Neural crest cell (in vitro differentiated cells): ENCODE measurements at regions not wholly inside any gene's neighbourhood (a gene's known extent, or its start where the extent isn't known, plus 50 kb on each side); places are given as distances from the start of the nearest gene placed in this dataset.

Source experiments
- DNase-seq: peaks from one replicate; pipeline ENCODE4 v3.0.0; 2021; ENCODE audit warnings: low read depth, mixed read lengths, low spot score
- H3K27ac Mint-ChIP-seq: one replicate; pipeline ENCODE4 v1.8.0; 2021; ENCODE audit warnings: mild to moderate bottlenecking, mixed read lengths; ENCODE audit not compliant: unreplicated experiment
- H3K27me3 Mint-ChIP-seq: 2 replicates; pipeline ENCODE4 v1.8.0; 2021; ENCODE audit warnings: low read depth, mild to moderate bottlenecking, mixed read lengths
- H3K36me3 Mint-ChIP-seq: 2 replicates; pipeline ENCODE4 v1.8.0; 2021; ENCODE audit warnings: low read depth, mild to moderate bottlenecking, mixed read lengths
- H3K4me1 Mint-ChIP-seq: 2 replicates; pipeline ENCODE4 v1.8.0; 2021; ENCODE audit warnings: mixed read lengths
- H3K4me3 Mint-ChIP-seq: one replicate; pipeline ENCODE4 v1.8.0; 2021; ENCODE audit warnings: mild to moderate bottlenecking, mixed read lengths
- H3K9me3 Mint-ChIP-seq: 2 replicates; pipeline ENCODE4 v1.8.0; 2021; ENCODE audit warnings: mixed read lengths
- TF ChIP-seq, protein P1 (sequence below): fragments of 200-600 bp; sonication (generic); conservative IDR thresholded peaks from 2 replicates; pipeline ENCODE4 v1.5.0; 2021; ENCODE audit warnings: antibody characterized with exemption, mild to moderate bottlenecking

DNA sequence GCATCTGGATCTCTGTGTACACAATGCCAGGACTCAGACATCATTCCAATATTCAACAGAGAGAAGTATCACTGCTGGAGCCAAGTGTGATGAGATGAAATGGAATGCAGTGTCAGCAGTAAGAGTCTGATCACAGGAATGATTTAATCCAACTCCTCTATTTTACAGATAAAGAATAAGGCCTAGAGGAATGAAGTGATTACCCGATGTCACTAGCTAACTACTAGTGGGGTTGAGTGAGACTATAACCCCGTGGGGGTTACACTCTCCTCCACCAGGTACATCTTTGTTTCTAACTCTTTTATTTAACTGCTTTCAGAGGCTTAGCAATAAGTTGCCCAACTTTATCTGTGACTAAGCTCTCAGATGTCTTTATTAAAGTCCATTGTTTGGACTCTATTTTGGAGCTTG, 94.2 kb upstream of the FAT3 start:
- TF ChIP-seq, protein P1, sequence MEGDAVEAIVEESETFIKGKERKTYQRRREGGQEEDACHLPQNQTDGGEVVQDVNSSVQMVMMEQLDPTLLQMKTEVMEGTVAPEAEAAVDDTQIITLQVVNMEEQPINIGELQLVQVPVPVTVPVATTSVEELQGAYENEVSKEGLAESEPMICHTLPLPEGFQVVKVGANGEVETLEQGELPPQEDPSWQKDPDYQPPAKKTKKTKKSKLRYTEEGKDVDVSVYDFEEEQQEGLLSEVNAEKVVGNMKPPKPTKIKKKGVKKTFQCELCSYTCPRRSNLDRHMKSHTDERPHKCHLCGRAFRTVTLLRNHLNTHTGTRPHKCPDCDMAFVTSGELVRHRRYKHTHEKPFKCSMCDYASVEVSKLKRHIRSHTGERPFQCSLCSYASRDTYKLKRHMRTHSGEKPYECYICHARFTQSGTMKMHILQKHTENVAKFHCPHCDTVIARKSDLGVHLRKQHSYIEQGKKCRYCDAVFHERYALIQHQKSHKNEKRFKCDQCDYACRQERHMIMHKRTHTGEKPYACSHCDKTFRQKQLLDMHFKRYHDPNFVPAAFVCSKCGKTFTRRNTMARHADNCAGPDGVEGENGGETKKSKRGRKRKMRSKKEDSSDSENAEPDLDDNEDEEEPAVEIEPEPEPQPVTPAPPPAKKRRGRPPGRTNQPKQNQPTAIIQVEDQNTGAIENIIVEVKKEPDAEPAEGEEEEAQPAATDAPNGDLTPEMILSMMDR: no peak
- DNase-seq: no peak
- H3K9me3 Mint-ChIP-seq: no peaks in the 10 kb centered on the region
- no peaks in the 10 kb centered on the region for H3K4me1 Mint-ChIP-seq
- H3K4me3 Mint-ChIP-seq: no peak overlapping the region
- H3K27ac Mint-ChIP-seq: no peak overlapping the region
- H3K36me3 Mint-ChIP-seq: no peaks in the 10 kb centered on the region
- H3K27me3 Mint-ChIP-seq: no peaks in the 10 kb centered on the region

DNA sequence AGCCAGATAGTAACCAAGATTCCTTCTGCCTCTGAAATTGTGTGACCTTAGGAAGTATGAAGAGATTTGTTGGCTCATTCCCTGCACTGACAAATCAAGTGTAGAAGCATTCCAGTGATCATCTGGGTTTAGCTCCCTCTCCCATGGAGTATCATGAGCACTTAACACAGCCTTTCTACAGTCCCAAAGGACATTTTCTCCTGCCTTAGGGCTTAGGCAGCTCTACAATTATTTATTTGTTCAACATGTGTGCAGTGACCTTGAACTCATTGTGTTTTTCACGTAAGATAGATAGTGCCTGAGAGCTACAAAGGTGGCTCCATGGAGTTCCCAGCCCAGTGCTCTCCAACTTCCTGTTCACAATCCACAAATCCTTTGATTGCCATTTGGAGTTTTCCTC, 94.8 kb upstream of the FAT3 start:
- no peaks in the 10 kb centered on the region for H3K27me3 Mint-ChIP-seq
- no peak overlapping the region for H3K4me3 Mint-ChIP-seq
- no peak overlapping the region for H3K27ac Mint-ChIP-seq
- no peaks in the 10 kb centered on the region for H3K4me1 Mint-ChIP-seq
- no peak for DNase-seq
- no peaks in the 10 kb centered on the region for H3K9me3 Mint-ChIP-seq
- TF ChIP-seq, protein P1: no peak
- no peaks in the 10 kb centered on the region for H3K36me3 Mint-ChIP-seq

DNA sequence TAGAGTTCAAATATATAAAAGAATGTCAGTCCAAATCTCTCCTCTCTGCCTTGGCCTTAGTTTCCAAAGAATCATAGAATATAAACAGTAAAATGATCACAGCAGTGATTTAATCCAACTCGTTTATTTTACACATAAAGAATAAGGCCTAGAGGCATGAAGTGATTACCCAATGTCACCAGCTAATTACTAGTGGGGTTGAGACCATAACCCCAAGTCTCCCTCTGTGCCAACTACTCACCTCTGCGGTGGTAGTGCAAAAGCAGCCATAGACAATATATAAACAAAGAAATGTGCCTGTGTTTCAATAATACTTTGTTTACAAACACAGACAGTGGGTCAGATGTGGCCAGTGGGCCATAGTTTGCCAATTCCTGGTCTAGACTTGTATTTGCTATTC, 96.6 kb upstream of the FAT3 start:
- Mint-ChIP-seq H3K4me1 (no peaks in the 10 kb centered on the region), H3K4me3 (no peak overlapping the region), H3K27me3 (no peaks in the 10 kb centered on the region), H3K9me3 (no peaks in the 10 kb centered on the region), H3K36me3 (no peaks in the 10 kb centered on the region), H3K27ac (no peak overlapping the region)
- TF ChIP-seq, protein P1: no peak
- no peak for DNase-seq

DNA sequence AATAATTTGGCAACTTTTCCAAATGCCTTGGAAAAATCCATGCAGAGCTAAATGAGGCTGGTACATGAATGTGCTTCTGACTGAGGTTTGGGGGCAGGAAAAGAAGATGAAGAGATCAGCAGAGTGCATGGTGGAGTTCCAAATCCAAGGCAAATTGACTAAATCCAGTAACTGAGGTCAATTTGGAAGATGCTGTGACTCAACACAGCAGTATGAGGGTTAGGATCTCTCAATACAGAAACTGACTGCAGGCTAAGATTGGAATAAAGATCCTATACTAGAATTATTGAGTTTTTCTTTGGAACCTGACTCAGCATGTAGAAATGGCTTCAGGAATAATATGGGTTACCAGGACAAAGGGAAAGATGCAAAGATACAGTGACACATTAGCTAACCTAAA, 99.3 kb upstream of the FAT3 start:
- H3K27me3 Mint-ChIP-seq: no peaks in the 10 kb centered on the region
- H3K27ac Mint-ChIP-seq: no peak overlapping the region
- H3K4me3 Mint-ChIP-seq: no peak overlapping the region
- TF ChIP-seq, protein P1: no peak
- H3K36me3 Mint-ChIP-seq: no peaks in the 10 kb centered on the region
- DNase-seq: no peak
- no peaks in the 10 kb centered on the region for H3K4me1 Mint-ChIP-seq
- H3K9me3 Mint-ChIP-seq: no peaks in the 10 kb centered on the region

DNA sequence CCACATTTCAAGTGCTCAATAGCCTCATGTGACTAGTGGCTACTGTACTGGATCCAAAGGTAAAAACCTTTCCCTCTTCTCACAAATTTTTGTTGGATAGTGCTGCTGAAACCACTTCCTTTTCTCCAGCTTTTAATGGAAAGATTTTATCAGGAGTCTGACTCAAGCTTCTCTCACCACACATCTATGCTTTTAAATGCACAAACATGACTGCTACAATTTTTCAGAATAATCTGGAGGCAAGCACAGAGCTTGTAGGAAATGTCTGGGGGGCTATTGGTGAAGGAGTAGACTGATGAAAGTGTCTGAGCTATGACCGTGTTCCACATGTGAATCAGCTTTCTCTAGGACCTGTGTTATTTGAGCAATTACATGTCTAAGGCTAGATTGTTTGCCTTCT, 101.1 kb upstream of the FAT3 start:
- Mint-ChIP-seq H3K27ac (no peak overlapping the region), H3K4me1 (no peaks in the 10 kb centered on the region), H3K27me3 (no peaks in the 10 kb centered on the region), H3K9me3 (peaks cover 2% of the 10 kb centered on the region), H3K4me3 (no peak overlapping the region), H3K36me3 (no peaks in the 10 kb centered on the region)
- no peak for DNase-seq
- TF ChIP-seq, protein P1: no peak

DNA sequence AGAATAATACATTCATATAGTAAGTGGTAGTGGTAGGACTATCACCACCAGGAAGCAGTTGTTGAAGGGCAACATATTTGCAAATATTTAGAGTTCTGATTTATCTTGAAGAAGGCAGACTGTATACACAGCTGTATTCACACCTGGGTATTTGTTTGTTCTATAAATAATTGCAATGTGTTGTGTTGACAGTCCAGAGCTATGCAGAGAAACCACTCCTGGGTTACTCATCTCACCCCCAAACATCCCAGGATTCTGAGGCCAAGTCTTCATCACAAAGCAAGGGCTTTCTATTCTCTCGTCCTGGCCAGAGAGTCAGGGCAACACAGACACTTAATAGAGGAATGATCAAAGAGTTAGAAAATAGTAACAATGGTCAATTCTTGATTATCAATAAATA, 102.1 kb upstream of the FAT3 start:
- Mint-ChIP-seq H3K9me3 (peaks cover 4% of the 10 kb centered on the region), H3K4me1 (no peaks in the 10 kb centered on the region), H3K36me3 (no peaks in the 10 kb centered on the region), H3K27me3 (no peaks in the 10 kb centered on the region), H3K27ac (no peak overlapping the region), H3K4me3 (no peak overlapping the region)
- TF ChIP-seq, protein P1: no peak
- no peak for DNase-seq
